ENCODE measurements at regions not wholly inside any gene's neighbourhood (a gene's known extent, or its start where the extent isn't known, plus 50 kb on each side); places are given as distances from the start of the nearest gene placed in this dataset.

- TF ChIP-seq POLR2A (IDR thresholded peaks at IDR 0.05): no peak
- TF ChIP-seq CTCF (IDR thresholded peaks at IDR 0.05): no peak
These were observed 442.7 kb upstream of the CD180 start for GRCh38 chr5:67639313-67639712.
